Activated CD4-positive, CD25-positive, alpha-beta regulatory T cell treated with anti-CD3 and anti-CD28 coated beads, Interleukin-2, amount 50 U/mL, for 24 hours (primary cell): ENCODE measurements at regions not wholly inside any gene's neighbourhood (a gene's known extent, or its start where the extent isn't known, plus 50 kb on each side); places are given as distances from the start of the nearest gene placed in this dataset.

Experiments used
- ATAC-seq, 2 donors: fragments of 150-1000 bp; cut with Tn5 transposase; one replicate each; pipeline ENCODE4 v1.10.0; 2021; ENCODE audit warnings: mild to moderate bottlenecking in 1 of 2, moderate library complexity in 1 of 2

GRCh38 chr14:87712396-87713090, 280.4 kb downstream of the GALC start:
- no peak for ATAC-seq

GRCh38 chr14:87705439-87705896, 287.5 kb downstream of the GALC start:
- ATAC-seq: no peak

GRCh38 chr14:87698481-87698880, 294.5 kb downstream of the GALC start:
- no peak for ATAC-seq

GRCh38 chr14:87696485-87696884, 296.5 kb downstream of the GALC start:
- no peak for ATAC-seq

- ATAC-seq: no peak
These were observed 301.7 kb downstream of the GALC start for GRCh38 chr14:87691042-87691881.

- ATAC-seq: no peak
These were observed 302.8 kb downstream of the GALC start for GRCh38 chr14:87690076-87690613.

GRCh38 chr14:87688524-87688923, 304.5 kb downstream of the GALC start:
- ATAC-seq: no peak

GRCh38 chr14:87687420-87687819, 305.6 kb downstream of the GALC start:
- ATAC-seq: no peak

GRCh38 chr14:87686746-87687145, 306.2 kb downstream of the GALC start:
- ATAC-seq: no peak

- ATAC-seq: no peak
These were observed 313.1 kb downstream of the GALC start for GRCh38 chr14:87679866-87680265.

- no peak for ATAC-seq
These were observed 314.4 kb downstream of the GALC start for GRCh38 chr14:87678624-87679023.

- no peak for ATAC-seq
These were observed 316.1 kb downstream of the GALC start for GRCh38 chr14:87676814-87677437.

- no peak for ATAC-seq
These were observed 325.3 kb downstream of the GALC start for GRCh38 chr14:87667659-87668058.

- ATAC-seq: no peak
These were observed 336.7 kb downstream of the GALC start for GRCh38 chr14:87656315-87656714.

GRCh38 chr14:87652278-87652677, 340.7 kb downstream of the GALC start:
- ATAC-seq: no peak

- no peak for ATAC-seq
These were observed 348.3 kb downstream of the GALC start for GRCh38 chr14:87644689-87645088.

GRCh38 chr14:87643005-87643404, 350.0 kb downstream of the GALC start:
- no peak for ATAC-seq

- ATAC-seq: no peak
These were observed 352.4 kb downstream of the GALC start for GRCh38 chr14:87640553-87640952.

- ATAC-seq: no peak
These were observed 354.8 kb downstream of the GALC start for GRCh38 chr14:87638196-87638595.

- ATAC-seq: no peak
These were observed 357.5 kb downstream of the GALC start for GRCh38 chr14:87635442-87635841.

- ATAC-seq: no peak
These were observed 360.2 kb downstream of the GALC start for GRCh38 chr14:87632796-87633195.

GRCh38 chr14:87630846-87631245, 362.1 kb downstream of the GALC start:
- no peak for ATAC-seq

GRCh38 chr14:87629788-87630187, 363.2 kb downstream of the GALC start:
- no peak for ATAC-seq
